ENCODE measurements at regions not wholly inside any gene's neighbourhood (a gene's known extent, or its start where the extent isn't known, plus 50 kb on each side); places are given as distances from the start of the nearest gene placed in this dataset.

GRCh38 chr13:109548374-109548773, 238.0 kb downstream of the IRS2 start:
- Histone ChIP-seq H3K4me1 (ENCODE audit: insufficient read depth, low read length) (peaks cover 19% of the 10 kb centered on the region; the same call in 1 of the 2 replicates), H3K36me3 (ENCODE audit: insufficient read depth, low read depth, low read length) (no peaks in the 10 kb centered on the region), H3K4me3 (ENCODE audit: low read length) (no peak overlapping the region), H3K9me3 (ENCODE audit: insufficient read depth, low read depth, low read length) (no peaks in the 10 kb centered on the region), H3K9ac (ENCODE audit: low read depth, low read length) (no peak overlapping the region), H3K27ac (ENCODE audit: low read length) (no peak overlapping the region), H3K27me3 (ENCODE audit: insufficient read depth, low read length) (no peaks in the 10 kb centered on the region)

- Histone ChIP-seq H3K36me3 (ENCODE audit: insufficient read depth, low read depth, low read length) (no peaks in the 10 kb centered on the region), H3K27me3 (ENCODE audit: insufficient read depth, low read length) (no peaks in the 10 kb centered on the region), H3K9me3 (ENCODE audit: insufficient read depth, low read depth, low read length) (no peaks in the 10 kb centered on the region), H3K9ac (ENCODE audit: low read depth, low read length) (no peak overlapping the region), H3K4me3 (ENCODE audit: low read length) (no peak overlapping the region), H3K4me1 (ENCODE audit: insufficient read depth, low read length) (peaks cover 19% of the 10 kb centered on the region; the same call in 1 of the 2 replicates), H3K27ac (ENCODE audit: low read length) (no peak overlapping the region)
Measured at GRCh38 chr13:109547942-109548341, 238.4 kb downstream of the IRS2 start.

- Histone ChIP-seq H3K9me3 (ENCODE audit: insufficient read depth, low read depth, low read length) (no peaks in the 10 kb centered on the region), H3K4me1 (ENCODE audit: insufficient read depth, low read length) (peaks cover 19% of the 10 kb centered on the region; the same call in 1 of the 2 replicates), H3K27me3 (ENCODE audit: insufficient read depth, low read length) (no peaks in the 10 kb centered on the region), H3K4me3 (ENCODE audit: low read length) (peak overlapping the region; percentile 31; the same call in 1 of the 2 replicates), H3K36me3 (ENCODE audit: insufficient read depth, low read depth, low read length) (no peaks in the 10 kb centered on the region), H3K9ac (ENCODE audit: low read depth, low read length) (peak overlapping the region; percentile 49; the same call in 1 of the 2 replicates), H3K27ac (ENCODE audit: low read length) (peak overlapping the region; percentile 11)
Measured at GRCh38 chr13:109545931-109546330, 240.5 kb downstream of the IRS2 start.

- Histone ChIP-seq H3K9ac (ENCODE audit: low read depth, low read length) (no peak overlapping the region), H3K36me3 (ENCODE audit: insufficient read depth, low read depth, low read length) (no peaks in the 10 kb centered on the region), H3K27me3 (ENCODE audit: insufficient read depth, low read length) (no peaks in the 10 kb centered on the region), H3K4me3 (ENCODE audit: low read length) (no peak overlapping the region), H3K27ac (ENCODE audit: low read length) (no peak overlapping the region), H3K9me3 (ENCODE audit: insufficient read depth, low read depth, low read length) (no peaks in the 10 kb centered on the region; the same call in 1 of the 2 replicates), H3K4me1 (ENCODE audit: insufficient read depth, low read length) (peaks cover 9% of the 10 kb centered on the region; the same call in 1 of the 2 replicates)
Measured at GRCh38 chr13:109541081-109541480, 245.3 kb downstream of the IRS2 start.

GRCh38 chr13:109537584-109537983, 248.8 kb downstream of the IRS2 start:
- H3K36me3 ChIP-seq (ENCODE audit: insufficient read depth, low read depth, low read length): no peaks in the 10 kb centered on the region
- H3K27me3 ChIP-seq (ENCODE audit: insufficient read depth, low read length): no peaks in the 10 kb centered on the region
- no peak overlapping the region for H3K9ac ChIP-seq (ENCODE audit: low read depth, low read length)
- no peak overlapping the region for H3K27ac ChIP-seq (ENCODE audit: low read length)
- no peaks in the 10 kb centered on the region; the same call in 1 of the 2 replicates for H3K9me3 ChIP-seq (ENCODE audit: insufficient read depth, low read depth, low read length)
- no peak overlapping the region for H3K4me3 ChIP-seq (ENCODE audit: low read length)
- no peaks in the 10 kb centered on the region for H3K4me1 ChIP-seq (ENCODE audit: insufficient read depth, low read length)

GRCh38 chr13:109533350-109533749, 253.0 kb downstream of the IRS2 start:
- no peak overlapping the region for H3K9ac ChIP-seq (ENCODE audit: low read depth, low read length)
- H3K4me3 ChIP-seq (ENCODE audit: low read length): no peak overlapping the region
- no peaks in the 10 kb centered on the region for H3K9me3 ChIP-seq (ENCODE audit: insufficient read depth, low read depth, low read length)
- no peak overlapping the region for H3K27ac ChIP-seq (ENCODE audit: low read length)
- H3K27me3 ChIP-seq (ENCODE audit: insufficient read depth, low read length): no peaks in the 10 kb centered on the region
- H3K36me3 ChIP-seq (ENCODE audit: insufficient read depth, low read depth, low read length): no peaks in the 10 kb centered on the region
- no peaks in the 10 kb centered on the region for H3K4me1 ChIP-seq (ENCODE audit: insufficient read depth, low read length)

GRCh38 chr13:109529964-109530363, 256.4 kb downstream of the IRS2 start:
- Histone ChIP-seq H3K27me3 (ENCODE audit: insufficient read depth, low read length) (no peaks in the 10 kb centered on the region), H3K9me3 (ENCODE audit: insufficient read depth, low read depth, low read length) (no peaks in the 10 kb centered on the region), H3K4me1 (ENCODE audit: insufficient read depth, low read length) (no peaks in the 10 kb centered on the region), H3K36me3 (ENCODE audit: insufficient read depth, low read depth, low read length) (no peaks in the 10 kb centered on the region), H3K9ac (ENCODE audit: low read depth, low read length) (no peak overlapping the region), H3K27ac (ENCODE audit: low read length) (no peak overlapping the region), H3K4me3 (ENCODE audit: low read length) (no peak overlapping the region)

- no peak overlapping the region for H3K27ac ChIP-seq (ENCODE audit: low read length)
- H3K36me3 ChIP-seq (ENCODE audit: insufficient read depth, low read depth, low read length): no peaks in the 10 kb centered on the region
- H3K4me1 ChIP-seq (ENCODE audit: insufficient read depth, low read length): no peaks in the 10 kb centered on the region
Measured at GRCh38 chr13:109521719-109522118, 264.7 kb downstream of the IRS2 start.

GRCh38 chr13:109517517-109517916, 268.9 kb downstream of the IRS2 start:
- Histone ChIP-seq H3K4me3 (ENCODE audit: low read length) (no peak overlapping the region), H3K27ac (ENCODE audit: low read length) (no peak overlapping the region), H3K9ac (ENCODE audit: low read depth, low read length) (no peak overlapping the region), H3K36me3 (ENCODE audit: insufficient read depth, low read depth, low read length) (no peaks in the 10 kb centered on the region), H3K27me3 (ENCODE audit: insufficient read depth, low read length) (no peaks in the 10 kb centered on the region), H3K9me3 (ENCODE audit: insufficient read depth, low read depth, low read length) (no peaks in the 10 kb centered on the region), H3K4me1 (ENCODE audit: insufficient read depth, low read length) (no peaks in the 10 kb centered on the region)

More at GRCh38 chr13:109521719-109522118, 264.7 kb downstream of the IRS2 start:
- H3K9ac ChIP-seq (ENCODE audit: low read depth, low read length): no peak overlapping the region
- H3K4me3 ChIP-seq (ENCODE audit: low read length): no peak overlapping the region
- H3K27me3 ChIP-seq (ENCODE audit: insufficient read depth, low read length): no peaks in the 10 kb centered on the region
- no peaks in the 10 kb centered on the region for H3K9me3 ChIP-seq (ENCODE audit: insufficient read depth, low read depth, low read length)

- H3K27ac ChIP-seq (ENCODE audit: low read length): no peak overlapping the region
- no peaks in the 10 kb centered on the region for H3K9me3 ChIP-seq (ENCODE audit: insufficient read depth, low read depth, low read length)
- H3K4me1 ChIP-seq (ENCODE audit: insufficient read depth, low read length): no peaks in the 10 kb centered on the region
- no peak overlapping the region for H3K9ac ChIP-seq (ENCODE audit: low read depth, low read length)
- H3K4me3 ChIP-seq (ENCODE audit: low read length): no peak overlapping the region
- no peaks in the 10 kb centered on the region for H3K27me3 ChIP-seq (ENCODE audit: insufficient read depth, low read length)
- no peaks in the 10 kb centered on the region for H3K36me3 ChIP-seq (ENCODE audit: insufficient read depth, low read depth, low read length)
Measured at GRCh38 chr13:109516186-109516585, 270.2 kb downstream of the IRS2 start.

- no peaks in the 10 kb centered on the region for H3K36me3 ChIP-seq (ENCODE audit: insufficient read depth, low read depth, low read length)
- no peak overlapping the region for H3K4me3 ChIP-seq (ENCODE audit: low read length)
- no peak overlapping the region for H3K9ac ChIP-seq (ENCODE audit: low read depth, low read length)
- no peak overlapping the region for H3K27ac ChIP-seq (ENCODE audit: low read length)
- no peaks in the 10 kb centered on the region for H3K9me3 ChIP-seq (ENCODE audit: insufficient read depth, low read depth, low read length)
- no peaks in the 10 kb centered on the region for H3K27me3 ChIP-seq (ENCODE audit: insufficient read depth, low read length)
- no peaks in the 10 kb centered on the region for H3K4me1 ChIP-seq (ENCODE audit: insufficient read depth, low read length)
Measured at GRCh38 chr13:109510013-109510412, 276.4 kb downstream of the IRS2 start.

- Histone ChIP-seq H3K4me1 (ENCODE audit: insufficient read depth, low read length) (no peaks in the 10 kb centered on the region), H3K9me3 (ENCODE audit: insufficient read depth, low read depth, low read length) (no peaks in the 10 kb centered on the region), H3K4me3 (ENCODE audit: low read length) (no peak overlapping the region), H3K27me3 (ENCODE audit: insufficient read depth, low read length) (no peaks in the 10 kb centered on the region), H3K27ac (ENCODE audit: low read length) (no peak overlapping the region), H3K36me3 (ENCODE audit: insufficient read depth, low read depth, low read length) (no peaks in the 10 kb centered on the region), H3K9ac (ENCODE audit: low read depth, low read length) (no peak overlapping the region)
Measured at GRCh38 chr13:109509154-109509900, 277.1 kb downstream of the IRS2 start.

Data from iPS-20b (cell line).